K562 (cell line): ENCODE measurements at regions not wholly inside any gene's neighbourhood (a gene's known extent, or its start where the extent isn't known, plus 50 kb on each side); places are given as distances from the start of the nearest gene placed in this dataset.

Experiments
- ATAC-seq: fragments of 200-7000 bp; cut with Tn5 transposase; 3 replicates; pipeline ENCODE4 v1.9.1; 2020; ENCODE audit warnings: moderate library complexity
- BruUV-seq: library from RNA; stranded (reverse); fragments of 400-500 nt; replicated peaks from 2 replicates; lab custom pipeline; 2021; lab: Mats Ljungman, UMichigan
- CTCF ChIA-PET: fragments of 300-600 bp; formaldehyde crosslinking; extraction: SDS; loops from one replicate; lab custom pipeline; 2021; ENCODE audit warnings: low intra/inter-chr PET ratio; lab: Yijun Ruan, JAX
- POLR2A ChIA-PET: fragments of 300-600, 350-650 bp; sonication (Branson Sonifier 250); formaldehyde crosslinking; extraction: SDS; loops from one replicate; lab custom pipeline; 2021; ENCODE audit warnings: antibody characterized with exemption, inconsistent platforms; lab: Yijun Ruan, JAX
- DNase-seq, 4 experiments: peaks; one replicate each; pipeline versions ENCODE4 v3.0.0 to v3.0.0-alpha.2; 2011 to 2018; ENCODE audit warnings: low spot score in 3 of 4, mixed read lengths in 3 of 4; ENCODE audit errors: extremely low read depth in 1 of 4
- FAIRE-seq: peaks from 2 replicates; lab custom pipeline; 2011; peaks lifted over from hg19 to GRCh38; lab: Jason Lieb, UNC
- H2AFZ ChIP-seq: 2 replicates; pipeline ENCODE4 v1.6.0; 2011; ENCODE audit warnings: low read depth, low read length, control low read depth, inconsistent platforms
- H3K27ac ChIP-seq: fragments of 200-600 bp; 3 replicates; pipeline ENCODE4 v1.8.0; 2011; ENCODE audit warnings: low read depth, mild to moderate bottlenecking, control low read depth, inconsistent platforms, low read length, moderate library complexity, mixed read lengths; ENCODE audit errors: extremely low read depth
- H3K27me3 ChIP-seq, 2 experiments: fragments of 300-600 bp in 1 of 2; 2 replicates in 1 of 2; 3 replicates in 1 of 2; pipeline versions ENCODE4 v1.6.0 to v1.8.0; 2011; ENCODE audit warnings: inconsistent platforms in 2 of 2, low read length in 2 of 2, mild to moderate bottlenecking in 1 of 2, mixed read lengths in 1 of 2, moderate library complexity in 1 of 2; ENCODE audit not compliant: control insufficient read depth in 2 of 2, insufficient read depth in 2 of 2
- H3K36me3 ChIP-seq: fragments of 300-600 bp; 3 replicates; pipeline ENCODE4 v1.8.0; 2011; ENCODE audit warnings: mild to moderate bottlenecking, low read length, inconsistent platforms; ENCODE audit not compliant: control insufficient read depth, insufficient read depth
- H3K4me1 ChIP-seq, 2 experiments: fragments of 200-600 bp in 1 of 2; replicated peaks in 1 of 2; 2 replicates in 1 of 2; 3 replicates in 1 of 2; pipeline versions ENCODE4 v1.5.1 to v1.8.0; 2011; ENCODE audit warnings: inconsistent platforms in 2 of 2, low read length in 2 of 2, mild to moderate bottlenecking in 1 of 2, mixed read lengths in 1 of 2, moderate library complexity in 1 of 2; ENCODE audit not compliant: control insufficient read depth in 2 of 2, insufficient read depth in 2 of 2
- H3K4me2 ChIP-seq: 2 replicates; pipeline ENCODE4 v1.6.1; 2011; ENCODE audit warnings: low read length, control low read depth, inconsistent platforms, mixed read lengths; ENCODE audit not compliant: insufficient read depth
- H3K4me3 ChIP-seq: fragments of 200-600 bp; sonication (generic), shearing (Covaris generic); 2 replicates; pipeline ENCODE4 v1.5.1; 2016; ENCODE audit warnings: control low read depth, inconsistent platforms
- H3K79me2 ChIP-seq: fragments of 200-600 bp; 3 replicates; pipeline ENCODE4 v1.8.0; 2011; ENCODE audit warnings: low read length, inconsistent platforms; ENCODE audit not compliant: control insufficient read depth, insufficient read depth
- H3K9ac ChIP-seq, 2 experiments: 2 replicates each; pipeline versions ENCODE4 v1.6.0 to v1.6.1; 2011; ENCODE audit warnings: low read depth in 2 of 2, low read length in 2 of 2, control low read depth in 1 of 2, inconsistent platforms in 1 of 2, mild to moderate bottlenecking in 1 of 2, mixed read lengths in 1 of 2; ENCODE audit not compliant: insufficient read depth in 1 of 2
- H3K9me1 ChIP-seq: one replicate; pipeline ENCODE4 v1.6.0; 2011; ENCODE audit warnings: inconsistent platforms, mild to moderate bottlenecking, low read length, moderate library complexity; ENCODE audit not compliant: control insufficient read depth, insufficient read depth
- H3K9me3 ChIP-seq: replicated peaks from 2 replicates; pipeline ENCODE4 v1.5.1; 2011; ENCODE audit warnings: low read depth, low read length, inconsistent platforms; ENCODE audit not compliant: control insufficient read depth, insufficient read depth
- H4K20me1 ChIP-seq: replicated peaks from 2 replicates; pipeline ENCODE4 v1.6.1; 2011; ENCODE audit warnings: low read length, inconsistent platforms, mixed read lengths; ENCODE audit not compliant: control insufficient read depth, insufficient read depth
- CAMTA2 ChIP-seq: fragments of 250-450 bp; sonication (Bioruptor Pico); conservative IDR thresholded peaks from 2 replicates; pipeline ENCODE4 v1.5.1; 2022
- CHD2 ChIP-seq: IDR thresholded peaks from 2 replicates; pipeline ENCODE4 v1.6.1; 2011; ENCODE audit warnings: low read depth, low read length
- CXXC5 ChIP-seq: fragments of 250-450 bp; sonication (Bioruptor Pico); IDR thresholded peaks from 2 replicates; pipeline ENCODE4 v1.8.0; 2022; ENCODE audit warnings: inconsistent platforms, mild to moderate bottlenecking, moderate library complexity
- DMBX1 ChIP-seq: fragments of 250-450 bp; sonication (Bioruptor Pico); IDR thresholded peaks from 2 replicates; pipeline ENCODE4 v1.8.0; 2022; ENCODE audit warnings: inconsistent platforms, mild to moderate bottlenecking, moderate library complexity, borderline replicate concordance
- GABPB2 ChIP-seq: fragments of 250-450 bp; sonication (Bioruptor Pico); conservative IDR thresholded peaks from 2 replicates; pipeline ENCODE4 v1.5.1; 2021; ENCODE audit warnings: mild to moderate bottlenecking
- HDAC6 ChIP-seq: IDR thresholded peaks from 2 replicates; pipeline ENCODE4 v1.6.1; 2012; ENCODE audit warnings: low read depth, mild to moderate bottlenecking, control low read depth, inconsistent platforms, low read length, moderate library complexity
- ILK ChIP-seq: fragments of 450-650 bp; IDR thresholded peaks from 2 replicates; pipeline ENCODE4 v1.6.1; 2016; ENCODE audit warnings: missing genetic modification characterization, low read depth, mild to moderate bottlenecking, missing compliant biosample characterization, moderate library complexity, borderline replicate concordance
- KHSRP ChIP-seq: fragments of 450-650 bp; IDR thresholded peaks from 2 replicates; pipeline ENCODE4 v1.6.1; 2017
- KLF6 ChIP-seq: fragments of 250-450 bp; sonication (Bioruptor Pico); IDR thresholded peaks from 2 replicates; pipeline ENCODE4 v1.4.0; 2020; ENCODE audit warnings: mild to moderate bottlenecking, moderate library complexity, borderline replicate concordance
- NEUROD1 ChIP-seq: fragments of 150-350 bp; IDR thresholded peaks from 2 replicates; pipeline ENCODE4 v1.6.1; 2014; ENCODE audit warnings: borderline replicate concordance, low read length, low read depth; ENCODE audit not compliant: partially characterized antibody
- SAP30 ChIP-seq: fragments of 200-600 bp; sonication (generic); IDR thresholded peaks from 2 replicates; pipeline ENCODE4 v1.6.1; 2012; ENCODE audit warnings: borderline replicate concordance, low read depth, mild to moderate bottlenecking, moderate library complexity, low read length, control low read depth, inconsistent platforms; ENCODE audit not compliant: insufficient read depth, poor library complexity, severe bottlenecking
- SMARCA4 ChIP-seq: fragments of 450-650 bp; IDR thresholded peaks from 2 replicates; pipeline ENCODE4 v1.6.1; 2016
- SPI1 ChIP-seq: IDR thresholded peaks from 2 replicates; pipeline ENCODE4 v1.6.1; 2011; ENCODE audit warnings: low read depth, low read length, control low read depth, borderline replicate concordance
- ZFX ChIP-seq: sonication (generic); formaldehyde crosslinking; IDR thresholded peaks from 2 replicates; pipeline ENCODE4 v1.8.0; 2022; ENCODE audit warnings: mild to moderate bottlenecking, missing genetic modification reagents, moderate library complexity
- ZNF224 ChIP-seq: sonication (generic); formaldehyde crosslinking; IDR thresholded peaks from 2 replicates; pipeline ENCODE4 v1.8.0; 2022; ENCODE audit warnings: mild to moderate bottlenecking, missing genetic modification reagents
- ZNF707 ChIP-seq: fragments of 250-450 bp; sonication (Bioruptor Pico); conservative IDR thresholded peaks from 2 replicates; pipeline ENCODE4 v1.8.0; 2022; ENCODE audit warnings: inconsistent platforms, mild to moderate bottlenecking, moderate library complexity
- WGBS: fragments of 100-300 bp; shearing (Covaris generic); methylation state at CpG from one replicate; pipeline ENCODE4 v1.1.6; 2016; ENCODE audit warnings: low coverage, mixed read lengths; ENCODE audit not compliant: insufficient coverage; ENCODE audit errors: missing lambda C conversion rate; 5-methylcytosine and 5-hydroxymethylcytosine counted together
- in situ Hi-C: fragments of 300-500 bp; cut with MboI; formaldehyde crosslinking; loops from 4 replicates; pipeline ENCODE4 v1.15.0; 2018; ENCODE audit warnings: inconsistent platforms, mixed read lengths
- intact Hi-C: fragments of 100-400 bp; cut with micrococcal nuclease; formaldehyde crosslinking; loops from 2 replicates; pipeline ENCODE4 v1.14.2; 2022
- TF ChIP-seq, protein P1 (sequence below): IDR thresholded peaks from 2 replicates; pipeline ENCODE4 v1.6.1; 2012; ENCODE audit warnings: low read depth, low read length, improper control_type of control experiment, borderline replicate concordance

DNA sequence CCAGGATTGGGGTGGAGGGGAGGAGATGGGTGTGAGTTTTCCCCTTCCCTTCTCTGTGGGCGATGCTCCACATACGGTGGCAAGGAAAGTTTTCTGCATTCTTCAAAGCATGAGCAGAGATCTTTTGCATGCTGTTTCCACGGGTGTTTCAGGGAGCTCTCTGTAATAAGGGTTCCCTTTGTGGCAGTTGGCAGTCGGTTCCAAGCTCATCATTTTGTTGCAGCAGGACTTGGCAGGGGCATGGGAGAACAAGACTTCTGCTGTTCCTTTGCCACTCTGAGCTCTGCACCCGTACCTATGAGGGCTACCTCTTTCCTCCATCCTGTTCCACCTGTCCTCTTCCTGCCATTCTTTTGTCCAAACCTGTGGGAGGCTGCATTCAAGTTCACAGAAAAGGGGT, 71.3 kb upstream of the SPRED2 start:
- no peak overlapping the region for H2AFZ ChIP-seq
- no peaks in the 10 kb centered on the region for H3K36me3 ChIP-seq
- in situ Hi-C loops (no loop called here), intact Hi-C loops (no loop called here)
- H3K9ac ChIP-seq = no peak overlapping the region; a peak in 1 of 4 replicates
- TF ChIP-seq SAP30 (no peak), KLF6 (no peak), KHSRP (no peak), NEUROD1 (no peak), DMBX1 (CRISPR knock-in tag) (no peak), SPI1 (no peak), ZNF707 (CRISPR knock-in tag) (no peak), CAMTA2 (CRISPR knock-in tag) (no peak), ZFX (CRISPR knock-in tag) (no peak), ILK (tag) (no peak), GABPB2 (CRISPR knock-in tag) (no peak), ZNF224 (no peak), CHD2 (no peak), HDAC6 (no peak), SMARCA4 (no peak), CXXC5 (CRISPR knock-in tag) (no peak)
- TF ChIP-seq, protein P1, sequence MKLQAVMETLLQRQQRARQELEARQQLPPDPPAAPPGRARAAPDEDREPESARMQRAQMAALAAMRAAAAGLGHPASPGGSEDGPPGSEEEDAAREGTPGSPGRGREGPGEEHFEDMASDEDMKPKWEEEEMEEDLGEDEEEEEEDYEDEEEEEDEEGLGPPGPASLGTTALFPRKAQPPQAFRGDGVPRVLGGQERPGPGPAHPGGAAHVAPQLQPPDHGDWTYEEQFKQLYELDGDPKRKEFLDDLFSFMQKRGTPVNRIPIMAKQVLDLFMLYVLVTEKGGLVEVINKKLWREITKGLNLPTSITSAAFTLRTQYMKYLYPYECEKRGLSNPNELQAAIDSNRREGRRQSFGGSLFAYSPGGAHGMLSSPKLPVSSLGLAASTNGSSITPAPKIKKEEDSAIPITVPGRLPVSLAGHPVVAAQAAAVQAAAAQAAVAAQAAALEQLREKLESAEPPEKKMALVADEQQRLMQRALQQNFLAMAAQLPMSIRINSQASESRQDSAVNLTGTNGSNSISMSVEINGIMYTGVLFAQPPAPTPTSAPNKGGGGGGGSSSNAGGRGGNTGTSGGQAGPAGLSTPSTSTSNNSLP = no peak
- no peaks in the 10 kb centered on the region for H4K20me1 ChIP-seq
- no peaks in the 10 kb centered on the region for H3K9me3 ChIP-seq
- H3K9me1 ChIP-seq = no peaks in the 10 kb centered on the region
- 40% methylated on average over 5 of the region's 5 CpGs for WGBS
- ChIA-PET CTCF (no interaction called here), POLR2A (interaction anchor here (1.1 to 1.7 kb wide), 2 partner anchors 8 to 13 kb away, joined by 3 to 4 read pairs; no protein-coding TSS in a partner anchor)
- no peak overlapping the region for H3K27ac ChIP-seq
- FAIRE-seq = no peak
- H3K4me3 ChIP-seq = no peak overlapping the region
- DNase-seq = no peak
- no peaks in the 10 kb centered on the region for H3K27me3 ChIP-seq
- no peak for ATAC-seq
- peaks cover 0 to 8% of the 10 kb centered on the region in 2 experiments; a peak in 2 of 5 replicates for H3K4me1 ChIP-seq
- H3K4me2 ChIP-seq = no peak overlapping the region
- no TSS peak for BruUV-seq
- H3K79me2 ChIP-seq = no peaks in the 10 kb centered on the region
